ENCODE measurements at regions not wholly inside any gene's neighbourhood (a gene's known extent, or its start where the extent isn't known, plus 50 kb on each side); places are given as distances from the start of the nearest gene placed in this dataset.
"Not testable (repeated sequence)": the region's sequence is repeated elsewhere in the genome, so short reads cannot be mapped to it uniquely, and the experiment has no call there.

GRCh38 chr13:70208968-70209367 lies 100.7 kb upstream of the KLHL1 start:
- H3K27ac Mint-ChIP-seq; H3K4me3 Mint-ChIP-seq; H3K4me1 Mint-ChIP-seq; H3K27me3 Mint-ChIP-seq; DNase-seq; H3K36me3 Mint-ChIP-seq; ATAC-seq (replicated peaks): not testable (repeated sequence)
- peaks cover 9 to 12% of the 10 kb centered on the region in 2 donors for H3K9me3 Mint-ChIP-seq

- H3K27me3 Mint-ChIP-seq, result no peaks in the 10 kb centered on the region
- peaks cover 8 to 11% of the 10 kb centered on the region in 2 donors for H3K9me3 Mint-ChIP-seq
- H3K36me3 Mint-ChIP-seq, result no peaks in the 10 kb centered on the region
- H3K27ac Mint-ChIP-seq, result no peak overlapping the region
- DNase-seq (no peak), ATAC-seq (replicated peaks) (no peak)
- H3K4me1 Mint-ChIP-seq, result no peaks in the 10 kb centered on the region
- no peak overlapping the region for H3K4me3 Mint-ChIP-seq
These were observed 98.4 kb upstream of the KLHL1 start for GRCh38 chr13:70206671-70207070.

- Mint-ChIP-seq H3K27ac (no peak overlapping the region), H3K36me3 (no peaks in the 10 kb centered on the region), H3K27me3 (no peaks in the 10 kb centered on the region), H3K4me3 (no peak overlapping the region), H3K4me1 (no peaks in the 10 kb centered on the region), H3K9me3 (peaks cover 0 to 3% of the 10 kb centered on the region in 2 donors)
- DNase-seq (no peak), ATAC-seq (replicated peaks) (no peak)
These were observed 95.5 kb upstream of the KLHL1 start for GRCh38 chr13:70203661-70204229.

- no peaks in the 10 kb centered on the region for H3K36me3 Mint-ChIP-seq
- H3K9me3 Mint-ChIP-seq, result peaks cover 9 to 18% of the 10 kb centered on the region in 2 donors
- DNase-seq, result no peak
- H3K4me1 Mint-ChIP-seq, result no peaks in the 10 kb centered on the region
- no peaks in the 10 kb centered on the region for H3K27me3 Mint-ChIP-seq
- no peak overlapping the region for H3K4me3 Mint-ChIP-seq
- H3K27ac Mint-ChIP-seq, result no peak overlapping the region
- no peak for ATAC-seq (replicated peaks)
These were observed 82.8 kb upstream of the KLHL1 start for GRCh38 chr13:70191034-70191433.

GRCh38 chr13:70189981-70190380 lies 81.7 kb upstream of the KLHL1 start:
- Mint-ChIP-seq H3K36me3 (no peaks in the 10 kb centered on the region), H3K4me3 (no peak overlapping the region)

GRCh38 chr13:70188567-70188966 lies 80.3 kb upstream of the KLHL1 start:
- peaks cover 0 to 5% of the 10 kb centered on the region in 2 donors for H3K9me3 Mint-ChIP-seq
- H3K4me3 Mint-ChIP-seq, result no peak overlapping the region
- DNase-seq (no peak), ATAC-seq (replicated peaks) (no peak)
- H3K36me3 Mint-ChIP-seq, result no peaks in the 10 kb centered on the region
- H3K27ac Mint-ChIP-seq, result no peak overlapping the region
- H3K4me1 Mint-ChIP-seq, result no peaks in the 10 kb centered on the region
- no peaks in the 10 kb centered on the region for H3K27me3 Mint-ChIP-seq

More at GRCh38 chr13:70189981-70190380, 81.7 kb upstream of the KLHL1 start:
- Mint-ChIP-seq H3K27me3 (no peaks in the 10 kb centered on the region), H3K4me1 (no peaks in the 10 kb centered on the region), H3K9me3 (peaks cover 7 to 12% of the 10 kb centered on the region in 2 donors), H3K27ac (no peak overlapping the region)
- ATAC-seq (replicated peaks) (no peak), DNase-seq (no peak)

GRCh38 chr13:70183041-70183440 lies 74.8 kb upstream of the KLHL1 start:
- no peak for DNase-seq
- ATAC-seq (replicated peaks), result no peak
- H3K9me3 Mint-ChIP-seq, result peaks cover 0 to 4% of the 10 kb centered on the region in 2 donors

More at GRCh38 chr13:70183041-70183440, 74.8 kb upstream of the KLHL1 start:
- Mint-ChIP-seq H3K27me3 (no peaks in the 10 kb centered on the region), H3K4me1 (no peaks in the 10 kb centered on the region), H3K27ac (no peak overlapping the region), H3K36me3 (no peaks in the 10 kb centered on the region), H3K4me3 (no peak overlapping the region)

All from stimulated activated naive B cell treated with anti-CD40 and anti-IgM and Interleukin-4, amounts not matched to agents 10 μg/mL and 1 μg/mL and 100 μg/mL, for 72 hours (primary cell).